Occipital lobe (tissue), 1 donor: ENCODE measurements at regions not wholly inside any gene's neighbourhood (a gene's known extent, or its start where the extent isn't known, plus 50 kb on each side); places are given as distances from the start of the nearest gene placed in this dataset.

ENCODE experiments used
- DNase-seq: peaks from one replicate; lab custom pipeline; 2025; lab: John Stamatoyannopoulos, UW

DNA sequence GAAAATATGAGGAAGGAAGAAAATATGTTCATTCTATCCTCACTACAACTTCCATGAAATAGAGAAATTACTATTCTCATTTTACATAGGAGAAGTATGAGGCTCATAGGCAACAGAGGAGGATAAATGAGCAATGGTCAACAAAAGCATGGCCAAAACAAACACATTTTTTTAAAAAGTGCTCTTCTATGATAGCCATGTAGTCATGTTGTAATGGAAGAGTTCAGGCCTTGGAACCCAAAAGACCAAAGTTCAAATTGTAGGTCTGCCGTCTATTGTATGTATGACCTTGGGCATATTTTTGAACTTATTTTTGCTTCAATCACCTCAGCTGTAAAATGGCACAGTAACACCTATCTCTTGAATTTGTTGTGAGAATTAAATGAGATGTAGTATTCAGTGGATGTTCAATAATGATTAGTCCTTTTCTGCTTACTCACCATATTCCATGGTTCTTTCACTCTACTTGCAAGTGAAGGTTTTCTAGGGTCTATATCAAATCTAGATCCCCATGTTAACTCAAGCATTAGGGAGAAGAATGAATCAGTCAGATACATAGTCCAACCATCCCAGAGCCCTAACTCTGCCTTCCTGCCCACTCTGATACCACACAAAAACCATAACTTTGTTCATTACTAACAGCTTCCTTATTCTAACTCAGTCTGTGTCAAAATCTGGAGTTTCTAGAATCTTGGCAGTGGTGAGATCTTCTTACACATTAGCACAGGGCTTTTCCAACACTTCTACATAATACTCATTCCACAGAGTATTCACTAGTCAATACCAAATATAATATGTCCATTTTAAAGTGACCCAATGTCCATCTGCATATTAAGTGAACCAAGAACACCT, 353.2 kb downstream of the PLPP3 start:
- no peak for DNase-seq

DNA sequence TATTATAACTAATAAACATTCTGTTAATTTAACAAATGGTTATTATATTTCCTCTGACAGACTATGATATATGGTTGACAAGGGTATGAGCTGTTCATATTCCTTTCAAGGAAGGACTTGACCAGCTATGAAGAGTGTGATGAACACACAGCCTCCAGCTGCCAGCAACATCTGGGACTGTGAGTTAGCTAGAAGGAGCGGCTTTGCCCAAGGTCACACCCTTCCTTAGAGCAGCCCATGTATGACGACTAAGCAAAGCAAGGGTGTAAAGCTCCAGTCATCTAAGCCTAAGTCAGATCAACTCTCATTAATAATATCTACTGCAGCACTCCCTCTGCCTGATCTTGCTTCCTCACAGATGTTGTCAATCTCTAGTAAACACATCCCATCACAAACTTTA, 355.4 kb downstream of the PLPP3 start:
- DNase-seq: no peak

DNA sequence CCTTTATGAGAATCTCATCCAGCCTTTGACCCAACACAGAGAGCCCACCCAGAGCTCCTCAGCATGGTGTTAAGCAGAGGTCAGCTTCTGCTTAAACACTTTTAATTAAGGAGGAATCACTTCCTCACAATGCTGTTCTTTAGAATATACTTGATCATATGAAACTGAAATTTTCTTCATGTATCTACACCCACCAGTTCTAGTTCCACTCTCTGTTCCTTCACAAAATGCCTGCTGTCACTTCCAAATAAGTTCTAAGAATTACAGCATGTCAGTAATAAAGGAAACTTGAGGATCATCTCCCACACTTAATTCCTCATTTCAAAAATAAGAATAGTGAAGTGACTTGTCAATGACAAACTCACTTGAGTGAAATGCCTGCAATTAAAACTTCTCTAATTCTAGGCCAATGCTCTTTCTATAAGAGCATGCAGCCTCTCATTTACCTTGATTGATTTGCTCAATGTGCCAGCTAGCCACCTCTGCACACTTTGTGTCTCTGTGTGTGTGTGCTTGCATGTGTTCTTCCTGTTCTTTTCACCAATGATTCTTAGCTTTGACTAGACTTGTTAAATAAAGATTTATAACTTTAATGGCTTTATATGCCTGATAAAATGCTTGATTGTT, 356.3 kb downstream of the PLPP3 start:
- DNase-seq: no peak

DNA sequence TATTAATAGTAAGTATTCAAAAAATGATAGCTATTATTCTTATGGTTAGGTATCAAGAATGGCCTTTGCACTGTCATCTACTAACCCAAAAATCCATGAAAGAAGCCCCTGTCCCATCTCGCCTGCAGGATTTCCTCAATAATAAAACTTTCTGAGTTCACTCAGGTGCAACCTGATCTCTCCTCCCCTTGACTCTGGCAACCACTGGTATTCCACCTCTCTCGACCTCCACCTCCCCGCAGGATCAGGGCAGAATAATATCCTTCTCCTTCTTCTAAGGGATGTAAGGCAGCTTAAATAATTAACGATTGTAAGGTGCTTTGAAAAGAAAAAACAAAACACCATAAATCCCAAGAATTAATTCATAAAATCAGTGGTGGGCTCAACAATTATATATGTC, 359.3 kb downstream of the PLPP3 start:
- DNase-seq: no peak

DNA sequence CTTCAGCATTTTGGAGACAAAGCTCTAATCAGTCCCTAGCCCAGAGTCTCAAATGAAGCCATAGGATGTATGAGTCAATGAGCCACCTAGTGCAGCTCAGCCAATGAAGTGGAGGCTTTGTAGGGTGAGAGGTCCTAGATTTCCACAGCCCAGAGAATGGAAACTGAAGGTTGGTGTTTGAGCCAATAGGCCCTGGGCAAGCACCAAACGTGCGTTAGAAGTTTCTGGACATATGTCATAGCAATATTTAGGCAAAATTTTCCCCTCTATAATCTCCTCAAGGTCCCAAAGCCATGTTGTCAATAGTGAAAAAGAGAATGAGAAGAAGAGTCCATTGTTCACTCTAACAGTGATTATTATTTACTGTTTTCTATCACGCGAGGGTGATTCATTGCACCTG, 361.3 kb downstream of the PLPP3 start:
- no peak for DNase-seq

DNA sequence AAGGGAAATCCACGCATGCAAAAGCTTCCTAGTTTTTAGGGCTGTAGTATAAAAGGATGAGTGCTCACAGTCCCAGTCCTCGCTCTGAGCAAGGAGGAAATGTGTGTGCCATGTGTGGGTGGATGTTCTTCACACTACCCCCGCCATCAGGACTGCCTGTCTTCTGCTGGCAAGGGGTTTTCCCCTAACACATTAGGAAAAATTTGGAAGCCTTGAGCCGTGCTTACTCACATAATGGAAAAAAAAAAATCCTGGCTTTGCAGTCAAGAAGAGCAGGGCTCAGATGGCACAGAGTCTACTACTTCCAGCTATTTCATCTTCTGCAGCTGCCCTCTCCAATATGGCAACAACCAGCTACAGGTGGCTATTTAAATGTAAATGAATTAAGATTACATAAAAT, 363.1 kb downstream of the PLPP3 start:
- peak; percentile 49 for DNase-seq

DNA sequence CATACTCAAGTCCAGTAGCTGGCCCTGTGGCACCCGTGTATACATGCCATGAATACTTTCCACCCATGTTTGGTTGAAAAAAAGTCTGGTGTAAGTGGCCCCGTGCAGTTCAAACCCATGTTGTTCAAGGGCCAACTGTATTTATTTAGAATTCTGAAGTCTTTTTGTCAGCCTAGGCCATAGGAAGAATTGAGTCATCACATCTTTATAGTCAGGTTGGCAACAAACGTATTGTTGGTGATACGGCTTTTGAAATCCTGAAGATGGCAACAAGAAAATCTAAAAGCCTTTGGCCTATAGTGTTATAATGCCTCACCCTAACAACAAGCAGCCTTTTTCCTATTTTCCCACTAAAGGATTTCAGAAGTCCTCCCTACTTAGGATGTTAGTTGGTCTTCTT, 363.6 kb downstream of the PLPP3 start:
- no peak for DNase-seq

DNA sequence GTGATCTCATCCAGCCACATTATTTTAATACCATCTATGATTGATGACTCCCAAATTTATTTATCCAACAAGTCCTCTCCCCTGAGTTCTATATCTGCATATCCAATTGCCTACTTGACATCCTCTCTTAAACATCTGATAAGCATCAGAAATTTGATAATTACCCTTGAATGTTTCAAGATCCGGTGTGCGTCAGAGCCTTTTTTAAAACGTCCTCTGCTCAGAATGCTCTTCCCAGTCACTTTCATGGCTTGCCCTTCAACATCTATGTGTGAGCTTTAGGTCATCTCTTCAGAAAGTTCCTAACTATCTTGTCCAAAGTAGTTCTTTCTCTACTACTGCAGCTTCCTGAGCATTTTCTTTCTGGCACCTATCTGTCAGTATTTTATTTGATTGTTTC, 364.3 kb downstream of the PLPP3 start:
- DNase-seq: no peak

DNA sequence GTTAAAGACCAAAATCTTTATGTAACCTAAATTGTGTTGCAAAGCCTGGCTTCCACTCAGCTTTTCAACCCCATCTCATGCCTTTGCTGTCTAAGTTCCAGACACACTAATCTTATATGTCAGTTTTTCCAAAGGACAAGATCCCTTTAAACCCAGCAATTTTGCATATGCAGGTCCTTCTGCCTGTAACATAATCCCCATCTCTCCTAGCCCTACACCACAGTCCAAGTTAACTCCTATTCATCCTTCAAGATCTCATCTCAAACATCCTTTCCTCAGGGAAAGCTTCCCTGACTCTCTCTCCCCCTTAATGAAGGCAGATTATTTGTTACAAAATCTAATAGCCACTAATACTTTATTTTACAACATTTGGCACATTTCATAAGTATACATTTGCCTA, 366.3 kb downstream of the PLPP3 start:
- no peak for DNase-seq

DNA sequence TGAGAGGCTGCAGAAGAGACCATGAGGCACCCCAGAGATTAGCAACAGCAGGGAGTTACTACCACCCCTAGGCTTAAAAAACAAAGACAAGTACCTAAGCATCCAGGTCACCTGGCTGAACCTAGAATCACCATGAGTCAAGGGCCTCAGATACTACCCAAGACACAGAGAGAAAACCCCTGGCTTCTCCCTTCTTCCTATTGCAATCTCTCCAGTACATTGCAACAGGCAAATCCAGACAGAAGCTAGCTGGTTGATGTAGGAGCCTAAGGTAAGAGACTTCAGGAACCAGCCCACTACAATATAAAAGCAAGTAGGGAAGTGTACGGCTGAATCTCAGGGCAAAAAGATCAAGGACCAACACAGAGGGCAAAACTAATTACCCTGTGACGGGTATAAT, 367.2 kb downstream of the PLPP3 start:
- DNase-seq: no peak

DNA sequence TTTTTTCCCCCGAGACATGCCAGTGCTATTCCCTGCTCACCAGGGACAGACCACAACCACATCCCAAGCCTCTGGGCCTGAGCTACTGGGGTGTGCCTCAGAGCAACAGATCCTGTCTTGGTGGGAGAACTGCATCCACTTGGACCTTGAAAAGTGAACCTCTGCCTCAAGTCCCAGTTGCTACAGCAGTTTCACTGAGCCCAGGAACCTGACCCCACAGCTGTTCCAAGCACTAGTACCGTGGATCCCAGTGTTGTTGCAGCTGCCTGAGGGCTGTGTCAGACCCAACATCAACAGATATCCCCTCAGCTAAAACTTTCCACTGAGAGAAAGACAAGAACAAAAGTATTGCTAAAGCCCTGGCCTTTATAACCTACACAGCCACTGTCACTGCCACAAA, 373.0 kb downstream of the PLPP3 start:
- DNase-seq: no peak

DNA sequence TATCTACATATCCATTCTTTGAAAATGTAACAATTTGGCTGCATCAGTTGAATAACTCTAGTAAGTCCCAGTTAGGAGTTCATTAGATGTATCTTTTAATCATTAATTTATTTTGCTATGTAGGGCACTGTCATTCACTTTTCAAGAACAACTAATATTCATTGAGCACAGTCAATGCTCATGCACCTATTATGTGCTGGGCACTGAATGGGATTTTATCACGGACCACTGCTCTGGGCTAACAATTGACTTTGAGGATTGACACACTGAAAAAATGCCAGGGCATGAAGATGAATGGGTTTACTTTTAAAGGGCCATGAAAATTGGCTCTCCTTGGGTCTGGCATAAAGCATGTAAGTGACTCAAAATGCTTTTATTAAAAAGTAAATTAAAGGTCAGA, 375.2 kb downstream of the PLPP3 start:
- no peak for DNase-seq

DNA sequence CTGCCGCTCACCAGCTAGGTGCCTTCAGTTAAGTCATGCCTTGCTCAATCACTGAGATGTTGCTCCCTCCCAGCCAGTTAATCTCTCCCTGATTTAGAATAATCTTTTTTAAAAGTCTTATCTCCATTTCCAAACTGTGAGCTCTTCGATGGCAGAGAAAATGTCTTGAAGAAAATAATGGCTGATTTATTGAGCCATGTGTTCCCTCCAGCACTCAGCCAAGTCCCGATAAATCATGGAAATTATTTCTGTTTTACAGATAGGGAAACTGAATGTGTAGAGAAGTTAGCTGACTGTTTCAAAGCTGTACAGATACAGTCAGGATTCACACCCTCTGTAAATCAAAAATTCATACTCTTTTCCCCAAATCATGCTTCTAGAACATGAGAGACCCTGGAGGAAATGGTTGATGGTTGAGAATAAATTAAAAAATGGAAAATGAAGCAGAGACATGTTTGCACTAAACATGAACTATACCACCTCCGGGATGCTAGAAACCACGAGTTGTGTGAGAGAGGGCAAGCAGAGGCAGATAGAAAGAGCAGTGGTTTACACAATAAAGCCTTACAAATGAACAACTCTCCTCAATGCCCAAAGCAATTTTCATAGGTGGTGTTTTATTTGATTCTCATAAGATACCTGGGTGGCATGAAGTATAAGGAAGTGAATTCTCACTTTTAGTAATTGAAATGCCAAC, 376.4 kb downstream of the PLPP3 start:
- no peak for DNase-seq

DNA sequence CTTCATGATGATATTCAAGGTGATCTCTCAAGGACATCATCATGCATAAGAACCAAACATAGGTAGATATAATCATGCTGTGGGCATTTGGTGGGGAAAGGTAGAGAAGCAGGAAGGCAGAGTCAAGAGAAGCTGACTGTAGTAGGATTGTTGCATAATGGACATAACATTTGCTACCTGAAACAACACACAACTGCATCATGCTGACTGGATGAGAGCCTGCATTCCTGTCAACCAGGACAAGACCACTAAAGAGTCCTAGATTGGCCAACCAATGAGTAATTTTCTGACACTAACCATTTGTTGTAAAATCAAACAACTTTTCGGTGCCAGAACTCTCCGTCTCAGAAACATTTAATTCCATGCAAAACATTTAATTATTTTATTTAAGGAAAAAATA, 377.2 kb downstream of the PLPP3 start:
- DNase-seq: no peak

DNA sequence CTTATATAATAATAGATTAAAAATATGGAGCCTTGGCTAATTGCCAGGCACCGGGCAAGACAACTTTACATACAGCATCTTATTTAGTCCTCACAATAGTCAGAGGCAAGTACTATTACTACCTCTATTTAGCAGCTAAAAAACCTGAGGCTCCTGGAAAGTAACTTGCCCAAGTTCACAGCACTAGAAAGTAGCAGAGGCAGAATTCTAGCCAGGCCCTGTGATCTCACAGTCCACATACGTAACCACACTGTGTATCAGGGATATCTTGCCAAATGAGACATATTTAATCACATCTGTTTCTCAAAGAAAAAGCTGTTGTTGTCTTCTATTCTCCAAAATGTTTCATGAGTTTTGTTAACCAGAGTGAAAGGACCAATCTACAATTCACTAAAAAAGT, 378.5 kb downstream of the PLPP3 start:
- DNase-seq: no peak

DNA sequence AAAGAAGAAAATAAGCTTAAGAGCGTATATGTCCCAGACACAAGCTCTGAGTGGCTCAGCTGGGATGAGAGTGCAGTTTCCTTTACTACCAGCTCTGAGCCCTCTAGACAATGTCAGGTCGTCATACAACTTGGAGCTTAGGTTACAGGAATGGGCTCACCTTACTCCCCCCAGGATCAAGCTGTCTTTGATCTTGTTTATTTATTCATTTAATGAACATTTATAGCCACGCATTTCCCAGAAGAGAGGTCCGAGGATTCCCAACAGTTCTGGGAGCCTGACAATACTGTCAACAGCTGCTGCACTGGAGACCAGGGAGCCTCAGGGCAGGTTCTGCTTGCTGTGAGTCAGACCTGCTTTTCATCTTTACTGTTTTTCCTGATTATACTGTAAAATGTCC, 378.9 kb downstream of the PLPP3 start:
- no peak for DNase-seq

DNA sequence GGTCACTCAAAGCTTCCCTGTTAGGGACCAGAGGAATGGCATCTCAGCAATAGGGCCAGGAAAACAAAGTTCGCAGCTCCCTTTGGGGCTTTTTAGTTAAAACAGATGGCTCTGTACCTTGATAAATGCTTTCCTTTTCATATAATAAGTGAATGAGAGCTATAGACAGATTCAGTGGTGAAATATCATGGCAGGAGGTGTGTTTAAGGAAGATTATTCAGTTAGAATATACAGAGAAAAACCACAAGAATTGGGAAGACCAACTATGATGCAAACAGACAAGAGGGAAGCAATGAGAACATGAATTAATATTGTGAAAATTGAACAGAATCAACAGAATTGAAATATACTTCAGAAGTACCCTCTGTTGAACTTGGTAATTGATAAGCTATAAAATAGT, 379.4 kb downstream of the PLPP3 start:
- no peak for DNase-seq

DNA sequence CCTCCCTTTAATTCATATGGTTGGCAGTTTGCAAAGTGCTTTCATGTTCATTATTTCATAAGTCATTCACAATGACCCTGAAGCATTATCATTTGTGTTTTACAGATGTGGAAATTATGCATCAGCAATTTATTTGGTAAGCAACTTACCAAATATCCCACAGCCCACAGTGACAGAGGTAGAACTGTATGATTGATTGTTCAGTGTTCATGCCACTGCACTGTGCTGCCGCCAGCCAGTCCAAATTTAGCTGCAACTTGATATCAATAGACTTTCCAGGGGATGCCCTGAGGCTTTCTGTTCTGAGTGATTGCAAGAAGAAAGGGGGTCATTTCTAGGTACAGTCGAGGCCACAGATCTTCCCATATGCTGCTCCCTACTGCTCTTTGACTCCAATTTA, 380.3 kb downstream of the PLPP3 start:
- DNase-seq: no peak

DNA sequence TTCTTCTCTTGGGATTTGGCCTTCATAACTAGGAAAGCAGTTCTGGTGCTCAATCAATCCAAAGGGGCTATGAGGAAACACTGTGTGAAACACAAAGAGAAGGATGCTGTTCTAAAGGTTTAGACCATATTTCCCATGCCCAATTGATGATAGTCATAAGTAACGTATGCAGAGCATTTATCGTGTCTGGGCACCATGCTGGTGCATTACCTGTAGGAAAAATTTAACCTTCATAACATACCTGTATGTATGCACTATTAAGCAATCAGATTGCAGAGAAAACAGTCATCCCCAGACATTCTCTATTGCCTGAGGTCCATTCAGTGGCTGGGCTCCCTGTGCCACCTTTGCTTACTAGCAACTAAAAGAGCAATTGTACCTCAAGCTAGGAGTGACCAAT, 381.4 kb downstream of the PLPP3 start:
- DNase-seq: no peak

DNA sequence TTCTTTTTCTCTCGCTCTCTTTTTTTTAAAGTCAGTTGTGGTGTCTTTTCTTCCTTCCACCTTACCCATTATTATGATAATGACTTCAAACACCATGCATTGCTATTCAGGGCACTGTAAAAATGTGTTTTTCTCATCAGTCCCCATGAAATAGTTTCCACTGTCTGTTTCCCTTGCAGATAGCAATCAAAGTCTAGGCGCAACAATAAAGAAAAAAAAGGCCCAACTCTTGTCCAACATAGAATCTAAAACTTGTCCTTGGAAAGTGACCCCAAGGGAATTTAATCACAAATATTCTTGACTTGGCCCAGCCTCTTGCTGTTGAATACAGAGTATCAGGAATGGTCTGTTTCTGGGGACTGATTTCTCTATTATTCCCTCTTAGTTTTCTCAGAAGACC, 382.5 kb downstream of the PLPP3 start:
- no peak for DNase-seq

DNA sequence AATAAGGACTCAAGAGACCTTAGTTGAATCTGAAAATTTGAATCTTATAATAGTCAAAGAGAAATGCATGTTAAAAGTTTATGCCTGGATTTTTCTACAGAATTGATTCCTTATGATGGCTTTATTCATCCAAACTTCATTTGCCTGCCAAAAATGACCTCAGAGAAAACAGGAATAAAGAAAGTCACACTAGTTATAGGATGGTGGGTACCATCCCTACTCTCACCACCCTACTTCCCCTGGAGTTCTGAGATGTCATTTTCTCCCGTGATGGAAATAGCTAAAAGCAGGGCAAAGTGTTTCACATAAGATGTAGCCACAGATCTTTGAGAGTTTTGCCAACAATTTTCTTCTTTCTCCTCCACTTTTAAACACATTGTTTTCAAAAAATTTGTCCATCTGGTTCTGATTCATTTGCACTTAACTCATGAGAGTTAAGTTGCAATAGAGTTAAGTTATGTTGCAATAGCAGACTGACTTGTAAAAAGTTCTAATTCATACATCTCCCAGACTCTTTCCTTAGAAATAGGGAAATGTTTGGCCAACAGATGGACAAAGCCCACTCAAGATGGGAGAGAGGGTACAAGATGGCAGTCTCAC, 384.6 kb downstream of the PLPP3 start:
- DNase-seq: no peak

DNA sequence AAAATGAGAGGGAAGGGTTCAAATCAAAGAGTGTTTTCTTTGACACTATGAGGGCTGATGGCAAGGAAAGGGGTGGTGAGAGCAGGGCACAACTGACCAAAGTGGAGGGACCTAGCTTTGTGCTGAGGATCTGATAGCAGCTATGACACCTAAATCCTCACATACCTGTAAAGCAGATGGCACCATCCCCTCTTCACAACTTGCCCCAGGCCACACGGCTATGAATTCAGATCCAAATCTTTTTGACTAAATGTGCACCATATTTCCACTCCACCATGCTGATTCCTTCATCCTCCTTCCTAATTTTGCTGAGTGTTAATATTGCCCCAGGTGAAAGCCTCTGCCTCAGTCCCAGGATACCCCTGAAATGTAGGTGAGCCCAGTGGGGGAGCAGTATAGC, 385.7 kb downstream of the PLPP3 start:
- DNase-seq: no peak
